ENCODE measurements at regions not wholly inside any gene's neighbourhood (a gene's known extent, or its start where the extent isn't known, plus 50 kb on each side); places are given as distances from the start of the nearest gene placed in this dataset.

- in situ Hi-C loops (cut with HindIII; ENCODE audit: low sequenced_read_pairs), result no loop called here
- DNase-seq (ENCODE audit: low spot score), result no peak
These were observed 409.1 kb upstream of the NR2F2 start for GRCh38 chr15:95921404-95921803.

GRCh38 chr15:95922431-95922830 lies 408.1 kb upstream of the NR2F2 start:
- in situ Hi-C loops (cut with HindIII; ENCODE audit: low sequenced_read_pairs), result no loop called here

GRCh38 chr15:95923792-95924191 lies 406.7 kb upstream of the NR2F2 start:
- no peak for DNase-seq (ENCODE audit: low spot score)
- in situ Hi-C loops (cut with HindIII; ENCODE audit: low sequenced_read_pairs), result no loop called here

More at GRCh38 chr15:95922431-95922830, 408.1 kb upstream of the NR2F2 start:
- DNase-seq (ENCODE audit: low spot score), result no peak

GRCh38 chr15:95928822-95929221 lies 401.7 kb upstream of the NR2F2 start:
- DNase-seq (ENCODE audit: low spot score), result no peak
- in situ Hi-C loops (cut with HindIII; ENCODE audit: low sequenced_read_pairs), result no loop called here

- DNase-seq (ENCODE audit: low spot score), result no peak
- in situ Hi-C loops (cut with HindIII; ENCODE audit: low sequenced_read_pairs), result no loop called here
These were observed 401.2 kb upstream of the NR2F2 start for GRCh38 chr15:95929232-95929846.

GRCh38 chr15:95930659-95931375 lies 399.7 kb upstream of the NR2F2 start:
- DNase-seq (ENCODE audit: low spot score), result no peak
- in situ Hi-C loops (cut with HindIII; ENCODE audit: low sequenced_read_pairs), result no loop called here

- no peak for DNase-seq (ENCODE audit: low spot score)
- in situ Hi-C loops (cut with HindIII; ENCODE audit: low sequenced_read_pairs), result no loop called here
These were observed 398.9 kb upstream of the NR2F2 start for GRCh38 chr15:95931619-95932018.

- in situ Hi-C loops (cut with HindIII; ENCODE audit: low sequenced_read_pairs), result no loop called here
- no peak for DNase-seq (ENCODE audit: low spot score)
These were observed 398.4 kb upstream of the NR2F2 start for GRCh38 chr15:95932141-95932540.

- in situ Hi-C loops (cut with HindIII; ENCODE audit: low sequenced_read_pairs), result no loop called here
- no peak for DNase-seq (ENCODE audit: low spot score)
These were observed 397.8 kb upstream of the NR2F2 start for GRCh38 chr15:95932676-95933075.

GRCh38 chr15:95935852-95936251 lies 394.6 kb upstream of the NR2F2 start:
- in situ Hi-C loops (cut with HindIII; ENCODE audit: low sequenced_read_pairs), result no loop called here
- DNase-seq (ENCODE audit: low spot score), result no peak

- in situ Hi-C loops (cut with HindIII; ENCODE audit: low sequenced_read_pairs), result no loop called here
- DNase-seq (ENCODE audit: low spot score), result no peak
These were observed 393.4 kb upstream of the NR2F2 start for GRCh38 chr15:95937128-95937528.

GRCh38 chr15:95940431-95940985 lies 390.0 kb upstream of the NR2F2 start:
- no peak for DNase-seq (ENCODE audit: low spot score)
- in situ Hi-C loops (cut with HindIII; ENCODE audit: low sequenced_read_pairs), result no loop called here

GRCh38 chr15:95944193-95944592 lies 386.3 kb upstream of the NR2F2 start:
- in situ Hi-C loops (cut with HindIII; ENCODE audit: low sequenced_read_pairs), result no loop called here
- DNase-seq (ENCODE audit: low spot score), result no peak

GRCh38 chr15:95944661-95945255 lies 385.7 kb upstream of the NR2F2 start:
- in situ Hi-C loops (cut with HindIII; ENCODE audit: low sequenced_read_pairs), result no loop called here
- no peak for DNase-seq (ENCODE audit: low spot score)

GRCh38 chr15:95946241-95946640 lies 384.3 kb upstream of the NR2F2 start:
- DNase-seq (ENCODE audit: low spot score), result no peak
- in situ Hi-C loops (cut with HindIII; ENCODE audit: low sequenced_read_pairs), result no loop called here

- in situ Hi-C loops (cut with HindIII; ENCODE audit: low sequenced_read_pairs), result no loop called here
- no peak for DNase-seq (ENCODE audit: low spot score)
These were observed 383.6 kb upstream of the NR2F2 start for GRCh38 chr15:95946926-95947325.

- no peak for DNase-seq (ENCODE audit: low spot score)
- in situ Hi-C loops (cut with HindIII; ENCODE audit: low sequenced_read_pairs), result no loop called here
These were observed 382.1 kb upstream of the NR2F2 start for GRCh38 chr15:95948411-95948810.

- in situ Hi-C loops (cut with HindIII; ENCODE audit: low sequenced_read_pairs), result no loop called here
- DNase-seq (ENCODE audit: low spot score), result no peak
These were observed 377.5 kb upstream of the NR2F2 start for GRCh38 chr15:95953032-95953431.

- in situ Hi-C loops (cut with HindIII; ENCODE audit: low sequenced_read_pairs), result no loop called here
- no peak for DNase-seq (ENCODE audit: low spot score)
These were observed 372.6 kb upstream of the NR2F2 start for GRCh38 chr15:95957861-95958260.

GRCh38 chr15:95958382-95958781 lies 372.1 kb upstream of the NR2F2 start:
- no peak for DNase-seq (ENCODE audit: low spot score)
- in situ Hi-C loops (cut with HindIII; ENCODE audit: low sequenced_read_pairs), result no loop called here

Data from G401 (cell line).